HEK293 (cell line): ENCODE measurements at regions not wholly inside any gene's neighbourhood (a gene's known extent, or its start where the extent isn't known, plus 50 kb on each side); places are given as distances from the start of the nearest gene placed in this dataset.

Experiments used
- CTCF ChIP-seq: fragments of 450-650 bp; formaldehyde crosslinking; IDR thresholded peaks from 2 replicates; pipeline ENCODE4 v1.5.1; 2016; ENCODE audit warnings: missing biosample characterization, missing genetic modification characterization
- GLIS1 ChIP-seq: fragments of 450-650 bp; formaldehyde crosslinking; IDR thresholded peaks from 2 replicates; pipeline ENCODE4 v1.5.1; 2016; ENCODE audit warnings: missing biosample characterization, missing genetic modification characterization
- PRDM10 ChIP-seq: fragments of 450-650 bp; formaldehyde crosslinking; IDR thresholded peaks from 2 replicates; pipeline ENCODE4 v1.5.1; 2016; ENCODE audit warnings: missing biosample characterization, missing genetic modification characterization
- PRDM4 ChIP-seq: fragments of 450-650 bp; formaldehyde crosslinking; IDR thresholded peaks from 2 replicates; pipeline ENCODE4 v1.5.1; 2017; ENCODE audit warnings: missing biosample characterization, missing genetic modification characterization
- REST ChIP-seq: fragments of 450-650 bp; formaldehyde crosslinking; IDR thresholded peaks from 2 replicates; pipeline ENCODE4 v1.5.1; 2016; ENCODE audit warnings: missing biosample characterization, missing genetic modification characterization
- SP7 ChIP-seq: fragments of 450-650 bp; formaldehyde crosslinking; IDR thresholded peaks from 2 replicates; pipeline ENCODE4 v1.5.1; 2016; ENCODE audit warnings: missing biosample characterization, missing genetic modification characterization
- ZBTB17 ChIP-seq: fragments of 450-650 bp; formaldehyde crosslinking; IDR thresholded peaks from 2 replicates; pipeline ENCODE4 v1.5.1; 2016; ENCODE audit warnings: missing biosample characterization, missing genetic modification characterization
- ZNF174 ChIP-seq: fragments of 450-650 bp; formaldehyde crosslinking; IDR thresholded peaks from 2 replicates; pipeline ENCODE4 v1.5.0; 2017; ENCODE audit warnings: missing biosample characterization, mild to moderate bottlenecking, missing genetic modification characterization
- ZNF274 ChIP-seq, 2 experiments: fragments of 200-500 bp in 1 of 2; fragments of 450-650 bp in 1 of 2; sonication (Bioruptor generic) in 1 of 2; formaldehyde crosslinking in 1 of 2; IDR thresholded peaks; 2 replicates each; pipeline versions ENCODE4 v1.5.1 to v1.6.1; 2014 to 2016; ENCODE audit warnings: borderline replicate concordance in 1 of 2, inconsistent platforms in 1 of 2, low read length in 1 of 2, missing biosample characterization in 1 of 2, missing genetic modification characterization in 1 of 2
- ZNF658 ChIP-seq: fragments of 450-650 bp; formaldehyde crosslinking; IDR thresholded peaks from 2 replicates; pipeline ENCODE4; 2016; ENCODE audit warnings: missing biosample characterization, missing genetic modification characterization
- ZNF837 ChIP-seq: fragments of 450-650 bp; formaldehyde crosslinking; IDR thresholded peaks from 2 replicates; pipeline ENCODE4 v1.5.1; 2016; ENCODE audit warnings: missing biosample characterization, missing genetic modification characterization

GRCh38 chr18:65365245-65365980 lies 385.4 kb upstream of the CDH7 start:
- TF ChIP-seq REST (tag by site-specific recombination) (no peak), SP7 (tag by site-specific recombination) (no peak), ZNF274 (IDR thresholded peaks at IDR 0.05; ENCODE audit: low read length) (no peak), ZNF274 (tag by site-specific recombination; IDR thresholded peaks at IDR 0.05; ENCODE audit: borderline replicate concordance) (no peak), ZBTB17 (tag by site-specific recombination) (no peak), PRDM10 (tag by site-specific recombination) (no peak), PRDM4 (tag by site-specific recombination) (no peak), GLIS1 (tag by site-specific recombination) (no peak), ZNF837 (tag by site-specific recombination) (no peak), ZNF658 (tag by site-specific recombination) (no peak), CTCF (tag by site-specific recombination) (no peak), ZNF174 (tag by site-specific recombination) (no peak)
